ENCODE measurements at regions not wholly inside any gene's neighbourhood (a gene's known extent, or its start where the extent isn't known, plus 50 kb on each side); places are given as distances from the start of the nearest gene placed in this dataset.

- no peak for DNase-seq
Observed at GRCh38 chr7:36096460-36097095, 56.5 kb upstream of the EEPD1 start.

GRCh38 chr7:36098096-36098495 is 55.0 kb upstream of the EEPD1 start:
- DNase-seq = no peak

GRCh38 chr7:36100226-36100625 is 52.8 kb upstream of the EEPD1 start:
- no peak for DNase-seq

- no peak for DNase-seq
Observed at GRCh38 chr7:36100634-36101033, 52.4 kb upstream of the EEPD1 start.

Measured in right lung (tissue), 2 donors.